ENCODE measurements at regions not wholly inside any gene's neighbourhood (a gene's known extent, or its start where the extent isn't known, plus 50 kb on each side); places are given as distances from the start of the nearest gene placed in this dataset.
"Not testable (repeated sequence)": the region's sequence is repeated elsewhere in the genome, so short reads cannot be mapped to it uniquely, and the experiment has no call there.

DNA sequence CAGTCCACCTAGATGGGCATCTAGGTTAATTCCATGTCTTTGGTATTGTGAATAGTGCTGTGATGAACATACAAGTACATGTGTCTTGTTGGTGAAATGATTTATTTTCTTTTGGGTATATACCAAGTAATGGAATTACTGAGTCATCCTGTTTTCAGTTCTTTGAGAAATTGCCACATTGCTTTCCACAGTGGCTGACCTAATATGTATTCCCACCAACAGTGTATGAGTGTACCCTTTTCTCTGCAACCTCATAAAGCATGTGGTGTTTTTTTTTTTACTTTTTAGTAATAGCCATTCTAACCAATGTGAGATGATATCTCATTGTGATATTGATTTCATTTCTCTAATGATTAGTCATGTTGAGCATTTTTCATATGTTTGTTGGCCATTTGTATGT, 86.0 kb upstream of the NDN start:
- Histone ChIP-seq H3K9ac (ENCODE audit: low read depth in 1 of 3, low read length in 3 of 3) (no peak overlapping the region), H3K4me3 (ENCODE audit: low read length in 3 of 3) (no peak overlapping the region), H3K36me3 (ENCODE audit: control insufficient read depth in 3 of 3, insufficient read depth in 3 of 3, low read length in 3 of 3) (no peaks in the 10 kb centered on the region), H3K9me3 (ENCODE audit: control insufficient read depth in 3 of 3, low read length in 3 of 3) (no peaks in the 10 kb centered on the region), H3K27me3 (ENCODE audit: control insufficient read depth in 3 of 3, insufficient read depth in 3 of 3, low read length in 3 of 3) (no peaks in the 10 kb centered on the region), H3K27ac (ENCODE audit: low read depth, low read length) (no peak overlapping the region), H3K4me1 (ENCODE audit: control insufficient read depth in 3 of 3, insufficient read depth in 3 of 3, low read length in 3 of 3) (no peaks in the 10 kb centered on the region)

- no peaks in the 10 kb centered on the region for H3K27me3 ChIP-seq (ENCODE audit: control insufficient read depth in 3 of 3, insufficient read depth in 3 of 3, low read length in 3 of 3)
- H3K4me3 ChIP-seq (ENCODE audit: low read length in 3 of 3): no peak overlapping the region
- H3K27ac ChIP-seq (ENCODE audit: low read depth, low read length): no peak overlapping the region
- H3K9ac ChIP-seq (ENCODE audit: low read depth in 1 of 3, low read length in 3 of 3): no peak overlapping the region
- H3K9me3 ChIP-seq (ENCODE audit: control insufficient read depth in 3 of 3, low read length in 3 of 3): no peaks in the 10 kb centered on the region
- no peaks in the 10 kb centered on the region for H3K36me3 ChIP-seq (ENCODE audit: control insufficient read depth in 3 of 3, insufficient read depth in 3 of 3, low read length in 3 of 3)
- no peaks in the 10 kb centered on the region for H3K4me1 ChIP-seq (ENCODE audit: control insufficient read depth in 3 of 3, insufficient read depth in 3 of 3, low read length in 3 of 3)
Observed at GRCh38 chr15:23787346-23788105, 100.4 kb upstream of the NDN start.

DNA sequence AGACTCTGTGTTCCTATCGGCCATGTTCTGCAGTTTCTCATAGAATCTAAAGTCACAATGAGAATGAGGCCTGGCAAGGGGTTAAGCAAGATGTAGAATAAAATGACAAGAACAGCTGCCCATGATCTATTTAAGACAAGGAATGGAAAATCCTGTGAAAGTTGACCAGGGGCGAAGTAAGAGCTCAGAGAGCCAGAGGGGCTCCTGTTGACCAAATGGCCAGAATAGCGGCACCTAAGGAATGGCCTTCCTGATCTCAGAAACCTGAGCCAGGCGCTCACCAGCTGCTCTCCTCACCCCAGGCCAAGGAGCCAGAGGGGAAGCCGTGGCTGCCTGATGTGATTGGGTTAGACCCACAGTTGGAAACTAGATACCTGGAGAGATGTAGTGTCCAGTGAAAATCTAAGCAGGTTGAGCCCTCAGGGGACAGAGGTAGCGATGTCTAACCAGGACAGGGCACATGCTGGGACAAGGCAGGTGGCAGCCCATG, 106.1 kb upstream of the NDN start:
- Histone ChIP-seq H3K9me3 (ENCODE audit: control insufficient read depth in 3 of 3, low read length in 3 of 3) (no peaks in the 10 kb centered on the region), H3K27me3 (ENCODE audit: control insufficient read depth in 3 of 3, insufficient read depth in 3 of 3, low read length in 3 of 3) (no peaks in the 10 kb centered on the region), H3K4me3 (ENCODE audit: low read length in 3 of 3) (no peak overlapping the region), H3K36me3 (ENCODE audit: control insufficient read depth in 3 of 3, insufficient read depth in 3 of 3, low read length in 3 of 3) (no peaks in the 10 kb centered on the region), H3K9ac (ENCODE audit: low read depth in 1 of 3, low read length in 3 of 3) (no peak overlapping the region), H3K27ac (ENCODE audit: low read depth, low read length) (no peak overlapping the region), H3K4me1 (ENCODE audit: control insufficient read depth in 3 of 3, insufficient read depth in 3 of 3, low read length in 3 of 3) (no peaks in the 10 kb centered on the region)

DNA sequence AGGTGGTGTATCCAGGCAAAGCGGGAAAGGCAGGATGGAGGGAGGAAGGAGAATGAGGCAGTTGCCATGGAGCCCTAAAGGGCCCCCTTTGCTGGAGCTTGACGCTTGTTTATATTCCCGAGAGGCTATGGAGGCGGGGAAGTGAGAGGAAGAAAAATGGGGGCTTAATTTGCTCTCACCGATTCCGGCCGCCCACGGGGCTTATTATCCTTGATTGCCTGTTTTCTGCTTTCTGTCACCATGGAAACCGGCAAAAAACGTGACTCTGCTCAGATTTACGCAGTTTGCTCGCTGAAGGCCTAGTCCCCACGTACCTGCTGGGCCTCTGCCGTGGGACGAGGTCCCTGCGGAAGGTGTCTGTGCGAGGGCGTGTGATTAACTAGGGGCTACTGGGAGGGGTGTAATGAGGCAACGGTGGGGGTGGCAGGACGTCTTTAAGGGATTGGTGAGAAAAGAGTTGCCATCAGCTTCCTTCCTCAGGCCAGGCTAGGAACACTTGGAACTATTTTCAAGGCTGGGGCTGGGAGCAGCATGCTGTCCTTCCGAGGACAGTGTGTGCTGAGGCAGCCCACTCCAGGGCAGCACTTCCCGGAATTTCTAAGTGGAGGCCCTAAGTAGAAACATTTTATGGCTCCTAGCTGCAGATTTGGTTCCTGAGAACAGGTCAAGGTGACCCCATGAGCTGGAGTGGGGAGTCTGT, 110.8 kb upstream of the NDN start:
- Histone ChIP-seq H3K4me1 (ENCODE audit: control insufficient read depth in 3 of 3, insufficient read depth in 3 of 3, low read length in 3 of 3) (no peaks in the 10 kb centered on the region), H3K9me3 (ENCODE audit: control insufficient read depth in 3 of 3, low read length in 3 of 3) (peaks cover 0 to 2% (median 0%) of the 10 kb centered on the region in 3 donors), H3K27me3 (ENCODE audit: control insufficient read depth in 3 of 3, insufficient read depth in 3 of 3, low read length in 3 of 3) (no peaks in the 10 kb centered on the region), H3K36me3 (ENCODE audit: control insufficient read depth in 3 of 3, insufficient read depth in 3 of 3, low read length in 3 of 3) (no peaks in the 10 kb centered on the region), H3K4me3 (ENCODE audit: low read length in 3 of 3) (no peak overlapping the region), H3K27ac (ENCODE audit: low read depth, low read length) (no peak overlapping the region), H3K9ac (ENCODE audit: low read depth in 1 of 3, low read length in 3 of 3) (no peak overlapping the region)

GRCh38 chr15:23801881-23802280, 114.8 kb upstream of the NDN start:
- H3K4me1 ChIP-seq (ENCODE audit: control insufficient read depth in 3 of 3, insufficient read depth in 3 of 3, low read length in 3 of 3): no peaks in the 10 kb centered on the region
- no peak overlapping the region for H3K4me3 ChIP-seq (ENCODE audit: low read length in 3 of 3)
- peaks cover 0 to 2% (median 0%) of the 10 kb centered on the region in 3 donors for H3K9me3 ChIP-seq (ENCODE audit: control insufficient read depth in 3 of 3, low read length in 3 of 3)
- no peak overlapping the region for H3K27ac ChIP-seq (ENCODE audit: low read depth, low read length)
- no peaks in the 10 kb centered on the region for H3K36me3 ChIP-seq (ENCODE audit: control insufficient read depth in 3 of 3, insufficient read depth in 3 of 3, low read length in 3 of 3)
- no peak overlapping the region for H3K9ac ChIP-seq (ENCODE audit: low read depth in 1 of 3, low read length in 3 of 3)
- H3K27me3 ChIP-seq (ENCODE audit: control insufficient read depth in 3 of 3, insufficient read depth in 3 of 3, low read length in 3 of 3): no peaks in the 10 kb centered on the region

DNA sequence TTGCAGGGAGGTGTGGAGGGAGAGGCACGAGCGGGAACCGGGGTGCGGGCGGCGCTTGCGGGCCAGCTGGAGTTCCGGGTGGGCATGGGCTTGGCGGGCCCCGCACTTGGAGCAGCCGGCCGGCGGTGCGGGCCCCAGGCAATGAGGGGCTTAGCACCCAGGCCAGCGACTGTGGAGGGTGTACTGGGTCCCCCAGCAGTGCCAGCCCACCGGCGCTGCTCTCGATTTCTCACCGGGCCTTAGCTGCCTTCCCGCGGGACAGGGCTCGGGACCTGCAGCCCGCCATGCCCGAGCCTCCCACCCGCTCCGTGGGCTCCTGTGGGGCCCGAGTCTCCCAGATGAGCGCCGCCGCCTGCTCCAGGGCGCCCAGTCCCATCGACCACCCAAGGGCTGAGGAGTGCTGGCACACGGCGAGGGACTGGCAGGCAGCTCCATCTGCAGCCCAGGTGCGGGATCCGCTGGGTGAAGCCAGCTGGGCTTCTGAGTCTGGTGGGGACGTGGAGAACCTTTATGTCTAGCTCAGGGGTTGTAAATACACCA, 115.9 kb upstream of the NDN start:
- H3K36me3 ChIP-seq (ENCODE audit: control insufficient read depth in 3 of 3, insufficient read depth in 3 of 3, low read length in 3 of 3); H3K4me3 ChIP-seq (ENCODE audit: low read length in 3 of 3); H3K27me3 ChIP-seq (ENCODE audit: control insufficient read depth in 3 of 3, insufficient read depth in 3 of 3, low read length in 3 of 3); H3K4me1 ChIP-seq (ENCODE audit: control insufficient read depth in 3 of 3, insufficient read depth in 3 of 3, low read length in 3 of 3); H3K9ac ChIP-seq (ENCODE audit: low read depth in 1 of 3, low read length in 3 of 3); H3K9me3 ChIP-seq (ENCODE audit: control insufficient read depth in 3 of 3, low read length in 3 of 3); H3K27ac ChIP-seq (ENCODE audit: low read depth, low read length): not testable (repeated sequence)

- Histone ChIP-seq H3K9ac (ENCODE audit: low read depth in 1 of 3, low read length in 3 of 3) (no peak overlapping the region), H3K4me3 (ENCODE audit: low read length in 3 of 3) (no peak overlapping the region), H3K36me3 (ENCODE audit: control insufficient read depth in 3 of 3, insufficient read depth in 3 of 3, low read length in 3 of 3) (no peaks in the 10 kb centered on the region), H3K27ac (ENCODE audit: low read depth, low read length) (no peak overlapping the region), H3K9me3 (ENCODE audit: control insufficient read depth in 3 of 3, low read length in 3 of 3) (no peaks in the 10 kb centered on the region), H3K27me3 (ENCODE audit: control insufficient read depth in 3 of 3, insufficient read depth in 3 of 3, low read length in 3 of 3) (no peaks in the 10 kb centered on the region), H3K4me1 (ENCODE audit: control insufficient read depth in 3 of 3, insufficient read depth in 3 of 3, low read length in 3 of 3) (no peaks in the 10 kb centered on the region)
Observed at GRCh38 chr15:23806980-23807379, 119.9 kb upstream of the NDN start.

DNA sequence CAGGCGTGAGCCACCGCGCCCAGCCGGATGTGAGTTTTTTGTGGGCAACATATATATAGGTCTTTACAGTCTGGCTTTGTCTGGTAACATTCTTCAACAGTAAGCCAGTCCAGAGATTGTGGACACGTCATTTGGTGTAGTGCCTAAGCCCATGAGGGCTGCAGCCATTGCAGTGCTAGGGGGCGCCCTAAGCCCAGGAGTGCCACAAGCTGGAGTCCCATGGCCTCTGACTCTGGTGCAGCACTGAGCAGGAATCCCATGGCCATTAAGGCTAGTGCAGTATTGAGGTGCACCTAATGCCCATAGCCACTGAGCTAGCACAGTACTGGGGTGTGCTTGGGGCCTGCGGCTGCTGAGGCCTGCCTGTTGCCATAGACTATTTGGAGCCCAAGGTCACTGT, 136.4 kb upstream of the NDN start:
- Histone ChIP-seq H3K9me3 (ENCODE audit: control insufficient read depth in 3 of 3, low read length in 3 of 3) (peaks cover 0 to 5% (median 3%) of the 10 kb centered on the region in 3 donors), H3K27ac (ENCODE audit: low read depth, low read length) (no peak overlapping the region), H3K4me1 (ENCODE audit: control insufficient read depth in 3 of 3, insufficient read depth in 3 of 3, low read length in 3 of 3) (no peaks in the 10 kb centered on the region), H3K9ac (ENCODE audit: low read depth in 1 of 3, low read length in 3 of 3) (no peak overlapping the region), H3K27me3 (ENCODE audit: control insufficient read depth in 3 of 3, insufficient read depth in 3 of 3, low read length in 3 of 3) (no peaks in the 10 kb centered on the region), H3K4me3 (ENCODE audit: low read length in 3 of 3) (no peak overlapping the region), H3K36me3 (ENCODE audit: control insufficient read depth in 3 of 3, insufficient read depth in 3 of 3, low read length in 3 of 3) (no peaks in the 10 kb centered on the region)

DNA sequence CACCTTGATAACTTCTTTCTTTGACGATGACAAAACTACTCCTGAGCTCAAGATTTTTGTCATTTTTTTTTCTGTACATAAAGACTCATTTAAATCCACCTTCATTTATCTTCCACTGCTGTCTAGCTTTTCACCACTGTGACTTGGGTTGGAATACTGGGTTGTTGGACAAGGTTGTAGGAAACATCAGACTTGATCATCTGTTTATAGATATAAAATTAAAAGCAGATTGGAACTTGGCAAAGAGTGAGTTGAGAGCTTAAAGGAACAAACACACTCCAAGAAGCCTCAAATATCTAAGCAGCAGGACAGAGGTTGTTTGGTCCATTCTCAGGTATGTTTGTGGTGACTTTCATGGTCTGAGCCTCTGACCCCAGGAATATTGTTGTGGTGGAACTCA, 141.7 kb upstream of the NDN start:
- Histone ChIP-seq H3K9me3 (ENCODE audit: control insufficient read depth in 3 of 3, low read length in 3 of 3) (peaks cover 0 to 1% (median 0%) of the 10 kb centered on the region in 3 donors), H3K4me3 (ENCODE audit: low read length in 3 of 3) (no peak overlapping the region), H3K27me3 (ENCODE audit: control insufficient read depth in 3 of 3, insufficient read depth in 3 of 3, low read length in 3 of 3) (no peaks in the 10 kb centered on the region), H3K9ac (ENCODE audit: low read depth in 1 of 3, low read length in 3 of 3) (no peak overlapping the region), H3K4me1 (ENCODE audit: control insufficient read depth in 3 of 3, insufficient read depth in 3 of 3, low read length in 3 of 3) (no peaks in the 10 kb centered on the region), H3K36me3 (ENCODE audit: control insufficient read depth in 3 of 3, insufficient read depth in 3 of 3, low read length in 3 of 3) (no peaks in the 10 kb centered on the region), H3K27ac (ENCODE audit: low read depth, low read length) (no peak overlapping the region)

DNA sequence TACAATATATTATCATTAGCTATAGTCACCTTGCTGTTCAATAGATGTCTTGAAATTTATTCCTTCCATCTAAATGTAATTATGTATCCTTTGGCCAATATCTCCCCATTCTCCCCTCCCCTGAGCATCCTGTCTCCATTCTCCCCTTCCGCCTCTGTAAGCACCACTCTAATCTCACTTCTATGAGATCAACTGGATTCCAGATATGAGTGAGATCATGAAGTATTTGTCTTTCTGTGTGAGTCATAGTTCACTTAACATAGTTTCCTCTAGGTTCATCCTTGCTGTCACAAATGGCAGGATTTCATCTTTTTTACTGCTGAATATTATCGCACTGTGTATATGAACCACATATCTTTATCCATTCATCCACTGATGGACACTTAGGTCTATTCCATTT, 148.8 kb upstream of the NDN start:
- H3K9me3 ChIP-seq (ENCODE audit: control insufficient read depth in 3 of 3, low read length in 3 of 3): no peaks in the 10 kb centered on the region
- no peak overlapping the region for H3K9ac ChIP-seq (ENCODE audit: low read depth in 1 of 3, low read length in 3 of 3)
- no peaks in the 10 kb centered on the region for H3K4me1 ChIP-seq (ENCODE audit: control insufficient read depth in 3 of 3, insufficient read depth in 3 of 3, low read length in 3 of 3)
- no peaks in the 10 kb centered on the region for H3K36me3 ChIP-seq (ENCODE audit: control insufficient read depth in 3 of 3, insufficient read depth in 3 of 3, low read length in 3 of 3)
- no peaks in the 10 kb centered on the region for H3K27me3 ChIP-seq (ENCODE audit: control insufficient read depth in 3 of 3, insufficient read depth in 3 of 3, low read length in 3 of 3)
- no peak overlapping the region for H3K27ac ChIP-seq (ENCODE audit: low read depth, low read length)
- H3K4me3 ChIP-seq (ENCODE audit: low read length in 3 of 3): no peak overlapping the region

Measured in skeletal muscle tissue (tissue), 3 donors.